H1 (cell line): ENCODE measurements at regions not wholly inside any gene's neighbourhood (a gene's known extent, or its start where the extent isn't known, plus 50 kb on each side); places are given as distances from the start of the nearest gene placed in this dataset.

ENCODE experiments used
- CHD2 ChIP-seq: IDR thresholded peaks from 2 replicates; pipeline ENCODE4 v1.6.1; 2012; ENCODE audit warnings: low read length, improper control_type of control experiment
- CHD7 ChIP-seq: fragments of 300-600 bp; sonication (generic); IDR thresholded peaks from 2 replicates; pipeline ENCODE4 v1.7.1; 2012; ENCODE audit warnings: low read length, moderate library complexity, mild to moderate bottlenecking, inconsistent platforms; ENCODE audit not compliant: insufficient replicate concordance
- CREB1 ChIP-seq: IDR thresholded peaks from 2 replicates; pipeline ENCODE4 v1.6.1; 2012; ENCODE audit warnings: inconsistent platforms
- EGR1 ChIP-seq: IDR thresholded peaks from 2 replicates; pipeline ENCODE4 v1.6.1; 2011; ENCODE audit warnings: low read depth, low read length, borderline replicate concordance
- GTF2F1 ChIP-seq: IDR thresholded peaks from 2 replicates; pipeline ENCODE4 v1.6.1; 2012; ENCODE audit warnings: low read depth, low read length, improper control_type of control experiment, borderline replicate concordance
- KDM1A ChIP-seq: fragments of 200-600, 300-600 bp; sonication (generic); IDR thresholded peaks from 2 replicates; pipeline ENCODE4 v1.7.1; 2016; ENCODE audit warnings: mild to moderate bottlenecking, low read length, borderline replicate concordance
- RNF2 ChIP-seq: fragments of 200-900, 300-1000 bp; sonication (generic); IDR thresholded peaks from 2 replicates; pipeline ENCODE4 v1.7.1; 2016; ENCODE audit warnings: borderline replicate concordance, low read depth, mild to moderate bottlenecking, antibody characterized with exemption, low read length; ENCODE audit not compliant: poor library complexity, severe bottlenecking; ENCODE audit errors: missing control alignments
- TF ChIP-seq, protein P1 (sequence below), 3 experiments: IDR thresholded peaks; 1 replicate in 2 of 3; 2 replicates in 1 of 3; pipeline versions ENCODE4 v1.5.1 to v1.6.1; 2011; ENCODE audit warnings: low read length in 3 of 3, mild to moderate bottlenecking in 3 of 3, inconsistent platforms in 2 of 3, low read depth in 1 of 3, moderate library complexity in 1 of 3; ENCODE audit not compliant: insufficient read depth in 1 of 3; ENCODE audit errors: control extremely low read depth in 1 of 3
- TF ChIP-seq, protein P2 (sequence below): IDR thresholded peaks from 2 replicates; pipeline ENCODE4 v1.6.1; 2012; ENCODE audit warnings: inconsistent platforms

- TF ChIP-seq CHD7: no peak
- TF ChIP-seq, protein P1, sequence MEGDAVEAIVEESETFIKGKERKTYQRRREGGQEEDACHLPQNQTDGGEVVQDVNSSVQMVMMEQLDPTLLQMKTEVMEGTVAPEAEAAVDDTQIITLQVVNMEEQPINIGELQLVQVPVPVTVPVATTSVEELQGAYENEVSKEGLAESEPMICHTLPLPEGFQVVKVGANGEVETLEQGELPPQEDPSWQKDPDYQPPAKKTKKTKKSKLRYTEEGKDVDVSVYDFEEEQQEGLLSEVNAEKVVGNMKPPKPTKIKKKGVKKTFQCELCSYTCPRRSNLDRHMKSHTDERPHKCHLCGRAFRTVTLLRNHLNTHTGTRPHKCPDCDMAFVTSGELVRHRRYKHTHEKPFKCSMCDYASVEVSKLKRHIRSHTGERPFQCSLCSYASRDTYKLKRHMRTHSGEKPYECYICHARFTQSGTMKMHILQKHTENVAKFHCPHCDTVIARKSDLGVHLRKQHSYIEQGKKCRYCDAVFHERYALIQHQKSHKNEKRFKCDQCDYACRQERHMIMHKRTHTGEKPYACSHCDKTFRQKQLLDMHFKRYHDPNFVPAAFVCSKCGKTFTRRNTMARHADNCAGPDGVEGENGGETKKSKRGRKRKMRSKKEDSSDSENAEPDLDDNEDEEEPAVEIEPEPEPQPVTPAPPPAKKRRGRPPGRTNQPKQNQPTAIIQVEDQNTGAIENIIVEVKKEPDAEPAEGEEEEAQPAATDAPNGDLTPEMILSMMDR (IDR thresholded peaks at IDR 0.05; ENCODE audit: control extremely low read depth in 1 of 3, insufficient read depth in 1 of 3, low read depth in 1 of 3, low read length in 3 of 3): no peak
- no peak for TF ChIP-seq EGR1
- TF ChIP-seq GTF2F1: no peak
- no peak for TF ChIP-seq RNF2
- TF ChIP-seq, protein P2, sequence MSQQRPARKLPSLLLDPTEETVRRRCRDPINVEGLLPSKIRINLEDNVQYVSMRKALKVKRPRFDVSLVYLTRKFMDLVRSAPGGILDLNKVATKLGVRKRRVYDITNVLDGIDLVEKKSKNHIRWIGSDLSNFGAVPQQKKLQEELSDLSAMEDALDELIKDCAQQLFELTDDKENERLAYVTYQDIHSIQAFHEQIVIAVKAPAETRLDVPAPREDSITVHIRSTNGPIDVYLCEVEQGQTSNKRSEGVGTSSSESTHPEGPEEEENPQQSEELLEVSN: no peak
- no peak for TF ChIP-seq CHD2
- no peak for TF ChIP-seq KDM1A
- no peak for TF ChIP-seq CREB1
These were observed 117.9 kb upstream of the KCNN2 start (continued) for GRCh38 chr5:114243972-114244317.
